Activated naive CD8-positive, alpha-beta T cell treated with anti-CD3 and anti-CD28 coated beads for 36 hours (primary cell): ENCODE measurements at regions not wholly inside any gene's neighbourhood (a gene's known extent, or its start where the extent isn't known, plus 50 kb on each side); places are given as distances from the start of the nearest gene placed in this dataset.
"Not testable (repeated sequence)": the region's sequence is repeated elsewhere in the genome, so short reads cannot be mapped to it uniquely, and the experiment has no call there.

Source experiments
- DNase-seq: peaks from one replicate; pipeline ENCODE4 v3.0.0; 2021
- H3K27ac Mint-ChIP-seq: one replicate; pipeline ENCODE4 v1.8.0; 2022; ENCODE audit warnings: mild to moderate bottlenecking, moderate library complexity, mixed read lengths
- H3K27me3 Mint-ChIP-seq: one replicate; pipeline ENCODE4 v1.8.0; 2022; ENCODE audit warnings: mild to moderate bottlenecking, mixed read lengths
- H3K36me3 Mint-ChIP-seq: one replicate; pipeline ENCODE4 v1.8.0; 2021; ENCODE audit warnings: mild to moderate bottlenecking, mixed read lengths
- H3K4me1 Mint-ChIP-seq: one replicate; pipeline ENCODE4 v1.8.0; 2021; ENCODE audit warnings: mixed read lengths
- H3K4me3 Mint-ChIP-seq: one replicate; pipeline ENCODE4 v1.8.0; 2022; ENCODE audit warnings: mild to moderate bottlenecking, moderate library complexity, mixed read lengths
- H3K9me3 Mint-ChIP-seq: one replicate; pipeline ENCODE4 v1.8.0; 2022; ENCODE audit warnings: mixed read lengths

DNA sequence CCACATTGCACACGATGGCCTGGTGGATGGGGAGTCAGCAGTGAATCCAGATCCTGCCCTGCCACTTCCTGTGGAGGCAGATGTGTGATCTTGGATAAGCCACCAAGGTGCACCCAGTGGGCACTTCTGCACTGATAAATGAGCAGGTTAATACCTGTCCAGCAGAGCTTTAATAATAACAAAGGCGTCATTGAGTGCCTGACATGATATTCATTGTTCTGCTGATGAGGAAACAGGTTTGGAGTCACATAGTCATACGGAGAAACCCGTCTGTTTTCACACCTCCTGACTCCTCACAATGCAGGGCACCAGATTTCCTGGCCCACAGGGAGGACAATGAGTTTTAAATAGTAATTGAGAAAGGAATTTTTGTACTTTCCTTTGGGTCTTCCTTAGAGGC lies 324.6 kb upstream of the CDH5 start:
- Mint-ChIP-seq H3K9me3 (peaks cover 2% of the 10 kb centered on the region), H3K27me3 (no peaks in the 10 kb centered on the region), H3K4me1 (no peaks in the 10 kb centered on the region), H3K27ac (no peak overlapping the region), H3K36me3 (no peaks in the 10 kb centered on the region), H3K4me3 (no peak overlapping the region)
- no peak for DNase-seq

DNA sequence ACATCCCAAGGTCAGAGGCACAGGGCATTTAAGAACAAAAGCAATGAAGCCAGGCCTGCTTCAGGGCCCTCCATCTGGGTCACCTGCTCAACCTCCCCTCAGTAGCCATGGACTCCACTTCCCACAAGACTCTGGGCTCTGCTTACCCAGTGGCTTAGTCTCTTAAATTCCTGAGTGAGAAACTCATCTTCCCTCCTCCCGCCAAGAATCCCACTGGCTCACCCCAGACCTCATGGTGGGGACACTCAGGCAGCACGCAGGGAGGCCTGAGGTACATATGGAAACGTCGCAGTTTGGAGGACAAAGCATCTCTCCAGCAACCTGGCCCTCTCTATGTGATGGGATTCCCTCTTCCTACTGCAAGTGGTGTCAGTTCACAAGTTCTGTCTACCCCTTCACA lies 326.7 kb upstream of the CDH5 start:
- DNase-seq = no peak
- Mint-ChIP-seq H3K4me3 (no peak overlapping the region), H3K9me3 (peaks cover 2% of the 10 kb centered on the region), H3K27me3 (no peaks in the 10 kb centered on the region), H3K27ac (no peak overlapping the region), H3K4me1 (no peaks in the 10 kb centered on the region), H3K36me3 (no peaks in the 10 kb centered on the region)

DNA sequence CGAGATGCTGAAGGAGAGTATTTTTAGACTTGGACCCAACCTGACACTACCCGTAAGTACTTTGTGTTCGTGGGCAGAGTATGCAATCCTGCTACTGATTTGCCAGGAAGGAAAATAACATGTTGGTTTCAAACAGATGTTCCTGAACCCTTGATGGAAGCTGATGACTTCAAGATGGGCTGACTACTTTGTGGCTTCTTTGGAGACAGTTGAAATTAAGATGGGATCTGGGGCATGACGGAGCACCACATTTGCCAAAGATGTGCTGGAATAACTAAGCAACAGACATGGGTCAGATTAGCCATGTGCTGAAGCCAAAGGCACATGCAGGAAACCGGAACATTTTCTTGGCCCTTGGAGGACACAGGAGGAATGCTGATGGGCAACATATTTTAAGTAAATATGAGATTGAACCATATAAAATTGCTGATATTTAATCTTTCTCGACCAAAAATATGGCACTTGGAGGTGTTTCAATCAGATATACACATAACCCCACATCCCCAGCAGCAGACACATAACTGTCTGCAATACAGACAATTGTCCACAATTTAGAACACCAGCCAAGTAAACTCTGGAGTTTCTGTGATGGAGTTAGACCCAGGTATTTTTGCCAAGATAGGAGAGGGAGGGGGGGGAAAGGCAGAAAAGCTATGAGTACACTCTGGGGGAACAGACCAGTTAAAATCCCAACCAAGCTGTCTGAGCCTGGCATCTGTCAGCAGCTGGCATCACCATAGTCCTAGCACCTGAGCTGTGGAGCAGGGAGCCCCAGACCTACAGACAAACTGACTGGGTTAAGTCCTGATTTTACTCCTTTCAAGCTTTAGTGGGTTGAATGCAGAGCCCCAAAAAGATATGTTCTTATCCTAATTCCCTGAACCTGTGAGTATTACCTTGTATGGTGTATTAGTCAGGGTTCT lies 329.4 kb upstream of the CDH5 start:
- peaks cover 2% of the 10 kb centered on the region for H3K9me3 Mint-ChIP-seq
- no peaks in the 10 kb centered on the region for H3K4me1 Mint-ChIP-seq
- no peaks in the 10 kb centered on the region for H3K36me3 Mint-ChIP-seq
- no peak overlapping the region for H3K4me3 Mint-ChIP-seq
- H3K27me3 Mint-ChIP-seq = no peaks in the 10 kb centered on the region
- DNase-seq = no peak
- no peak overlapping the region for H3K27ac Mint-ChIP-seq

DNA sequence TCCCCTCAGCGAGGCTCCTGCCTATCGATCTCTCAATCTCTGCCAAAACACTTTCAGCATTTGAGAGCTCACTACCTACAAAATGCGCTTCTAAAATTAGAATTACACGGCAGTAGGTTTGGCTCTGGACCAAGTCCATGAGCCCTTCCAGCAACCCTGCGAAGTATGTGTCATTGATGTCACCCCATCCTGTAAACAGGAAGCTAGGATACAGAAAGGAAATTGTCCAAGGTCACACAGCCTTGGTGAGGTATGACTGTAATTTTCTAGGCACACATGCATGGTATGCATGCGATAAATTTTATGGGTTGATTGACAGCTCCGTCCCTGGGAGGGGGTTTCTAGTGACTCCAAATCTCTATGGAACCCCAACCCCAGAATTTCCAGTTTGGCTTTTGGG lies 330.3 kb upstream of the CDH5 start:
- H3K36me3 Mint-ChIP-seq = no peaks in the 10 kb centered on the region
- no peak overlapping the region for H3K4me3 Mint-ChIP-seq
- peaks cover 2% of the 10 kb centered on the region for H3K9me3 Mint-ChIP-seq
- H3K27me3 Mint-ChIP-seq = no peaks in the 10 kb centered on the region
- H3K4me1 Mint-ChIP-seq = no peaks in the 10 kb centered on the region
- no peak overlapping the region for H3K27ac Mint-ChIP-seq
- DNase-seq = no peak

DNA sequence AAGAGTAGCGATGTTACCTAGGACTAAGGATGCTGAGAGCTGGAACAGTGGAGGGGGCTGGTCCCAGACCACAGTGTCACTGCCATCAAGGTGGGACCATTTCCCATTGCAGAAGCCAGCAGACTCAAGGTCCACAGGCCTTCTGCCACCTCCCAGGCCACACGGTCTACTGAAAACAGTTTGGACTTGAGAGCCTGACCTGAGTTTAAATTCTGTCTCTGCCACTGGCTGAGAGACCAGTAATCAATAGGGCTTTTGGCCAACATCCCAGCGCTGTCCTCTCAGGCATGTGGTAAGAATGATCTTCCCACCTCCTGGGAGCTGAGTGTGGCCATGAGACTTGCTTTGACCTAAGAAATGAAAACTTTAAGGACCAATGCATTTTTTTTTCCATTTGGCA lies 331.4 kb upstream of the CDH5 start:
- H3K36me3 Mint-ChIP-seq = no peaks in the 10 kb centered on the region
- H3K4me3 Mint-ChIP-seq = no peak overlapping the region
- DNase-seq = no peak
- peaks cover 2% of the 10 kb centered on the region for H3K9me3 Mint-ChIP-seq
- no peak overlapping the region for H3K27ac Mint-ChIP-seq
- no peaks in the 10 kb centered on the region for H3K4me1 Mint-ChIP-seq
- H3K27me3 Mint-ChIP-seq = no peaks in the 10 kb centered on the region

DNA sequence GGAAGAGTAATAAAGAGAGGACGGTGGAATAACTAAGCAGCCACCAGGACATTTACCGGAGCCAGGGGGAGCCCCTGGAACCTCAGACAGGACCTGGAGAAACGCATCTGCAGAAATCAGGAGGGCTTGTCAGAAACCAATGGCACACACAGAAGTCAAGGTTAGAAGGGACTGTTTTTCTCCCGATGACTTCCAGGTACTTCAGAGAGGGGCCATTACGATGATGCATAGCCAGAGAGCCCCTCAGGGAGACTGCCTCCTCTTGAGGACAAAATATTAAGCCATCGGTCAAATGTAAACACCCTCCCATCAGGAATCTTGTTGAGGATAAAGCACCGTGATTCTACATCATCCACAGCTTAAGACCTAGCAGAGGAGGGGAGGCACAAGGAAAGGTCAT lies 333.6 kb upstream of the CDH5 start:
- no peaks in the 10 kb centered on the region for H3K27me3 Mint-ChIP-seq
- no peak overlapping the region for H3K27ac Mint-ChIP-seq
- no peak overlapping the region for H3K4me3 Mint-ChIP-seq
- no peaks in the 10 kb centered on the region for H3K4me1 Mint-ChIP-seq
- H3K36me3 Mint-ChIP-seq = no peaks in the 10 kb centered on the region
- no peaks in the 10 kb centered on the region for H3K9me3 Mint-ChIP-seq
- no peak for DNase-seq

DNA sequence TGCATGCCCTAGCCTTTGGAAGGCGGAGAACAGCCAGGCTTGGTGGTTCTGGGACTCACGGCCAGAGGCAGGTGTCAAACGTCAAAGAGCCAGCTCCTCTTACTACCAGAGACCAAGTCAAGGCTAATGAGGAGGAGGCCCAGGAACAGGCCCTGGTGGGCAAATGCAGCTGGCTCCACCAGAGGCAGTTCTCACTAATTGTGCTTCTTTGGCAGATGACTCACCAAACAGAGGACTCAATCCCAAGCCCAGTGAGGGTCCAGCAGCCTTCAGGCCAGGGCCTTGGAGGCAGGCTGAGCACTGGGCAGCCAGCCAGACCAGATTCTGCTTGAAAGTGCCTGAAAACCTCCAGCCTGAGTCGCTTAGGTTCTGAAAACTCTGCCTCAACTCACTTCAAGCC lies 336.5 kb upstream of the CDH5 start:
- no peaks in the 10 kb centered on the region for H3K27me3 Mint-ChIP-seq
- H3K4me3 Mint-ChIP-seq = no peak overlapping the region
- H3K4me1 Mint-ChIP-seq = no peaks in the 10 kb centered on the region
- no peak overlapping the region for H3K27ac Mint-ChIP-seq
- H3K9me3 Mint-ChIP-seq = peaks cover under 1% of the 10 kb centered on the region
- DNase-seq = no peak
- H3K36me3 Mint-ChIP-seq = no peaks in the 10 kb centered on the region

DNA sequence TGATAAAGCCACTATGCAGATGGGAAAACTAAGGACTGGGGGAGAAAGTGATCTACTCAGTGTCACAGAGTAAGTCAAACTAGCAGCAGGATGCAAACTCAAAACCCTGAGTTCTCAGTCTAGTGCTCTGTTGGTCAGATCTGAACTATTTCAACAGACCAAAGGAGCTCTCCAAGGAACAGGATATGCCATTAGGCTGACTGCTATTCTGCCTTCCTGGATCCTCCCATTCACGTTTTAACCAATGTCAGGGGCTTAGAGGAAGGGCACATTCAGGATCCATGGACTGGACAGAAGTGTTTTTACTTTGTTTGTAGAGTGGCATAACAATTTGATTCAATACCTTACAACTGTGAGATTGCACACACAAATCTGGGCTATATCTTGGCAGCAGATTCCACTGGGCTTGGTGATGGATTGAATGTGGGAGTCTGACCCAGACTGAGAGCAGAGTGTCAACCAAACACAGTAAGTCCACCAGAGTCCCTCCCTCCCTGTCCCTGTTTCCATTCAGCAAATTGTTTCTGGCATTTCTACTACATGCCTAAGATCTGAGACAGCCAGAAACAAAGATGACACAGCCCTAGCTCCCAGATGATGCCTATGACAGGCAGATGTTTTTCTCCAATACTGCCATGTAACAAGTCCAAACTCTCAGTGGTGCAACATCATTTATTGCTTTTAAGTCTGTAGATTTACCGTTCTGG lies 337.8 kb upstream of the CDH5 start:
- H3K36me3 Mint-ChIP-seq = no peaks in the 10 kb centered on the region
- H3K4me1 Mint-ChIP-seq = no peaks in the 10 kb centered on the region
- no peak overlapping the region for H3K4me3 Mint-ChIP-seq
- DNase-seq = no peak
- no peak overlapping the region for H3K27ac Mint-ChIP-seq
- peaks cover 8% of the 10 kb centered on the region for H3K9me3 Mint-ChIP-seq
- H3K27me3 Mint-ChIP-seq = no peaks in the 10 kb centered on the region

DNA sequence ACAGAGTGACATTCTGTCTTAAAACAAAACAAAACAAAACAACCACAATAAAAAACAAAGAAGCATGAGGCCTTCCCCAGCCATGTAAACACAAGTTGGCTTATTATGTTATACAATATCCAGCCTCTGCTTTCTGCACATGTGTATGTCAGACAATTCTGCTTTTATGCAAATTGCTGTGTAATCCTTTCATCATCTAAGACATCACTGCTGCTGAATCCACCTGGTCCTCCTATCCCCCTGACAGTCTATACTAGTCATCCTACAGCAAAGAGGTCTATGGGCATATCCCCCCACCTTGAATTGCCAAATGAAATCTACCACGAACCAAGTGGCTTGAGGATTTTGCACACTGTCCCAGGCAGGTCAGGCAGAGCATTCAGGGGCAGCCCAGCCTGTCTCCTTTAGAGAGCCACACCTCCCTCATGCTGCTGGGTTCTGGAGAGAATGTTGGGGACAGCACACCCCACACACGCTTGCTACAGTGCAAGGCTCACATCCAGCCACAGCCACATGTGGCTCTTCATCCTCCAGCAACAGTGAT lies 339.6 kb upstream of the CDH5 start:
- no peaks in the 10 kb centered on the region for H3K27me3 Mint-ChIP-seq
- H3K27ac Mint-ChIP-seq = no peak overlapping the region
- no peaks in the 10 kb centered on the region for H3K36me3 Mint-ChIP-seq
- H3K4me1 Mint-ChIP-seq = no peaks in the 10 kb centered on the region
- no peak overlapping the region for H3K4me3 Mint-ChIP-seq
- DNase-seq = no peak
- H3K9me3 Mint-ChIP-seq = peaks cover 8% of the 10 kb centered on the region

DNA sequence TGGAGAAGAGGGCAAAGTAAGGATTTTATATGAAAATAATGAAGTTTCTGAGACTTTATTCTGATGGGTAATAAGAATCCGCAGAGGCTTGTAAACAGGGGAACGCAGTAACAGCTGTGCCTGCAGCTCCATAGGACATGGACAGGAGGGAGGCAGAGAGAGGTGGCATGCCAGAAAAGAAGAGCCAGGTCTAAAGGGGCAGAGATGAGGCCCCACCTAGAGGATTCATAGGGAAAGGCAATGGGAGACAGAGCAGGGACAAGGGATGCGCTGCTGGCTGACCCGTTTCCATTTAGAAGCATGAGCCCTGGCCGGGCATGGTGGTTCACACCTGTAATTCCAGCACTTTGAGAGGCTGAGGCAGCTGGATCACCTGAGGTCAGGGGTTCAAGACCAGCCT lies 340.3 kb upstream of the CDH5 start:
- Mint-ChIP-seq H3K4me3 (no peak overlapping the region), H3K9me3 (peaks cover 8% of the 10 kb centered on the region), H3K27me3 (no peaks in the 10 kb centered on the region), H3K4me1 (no peaks in the 10 kb centered on the region), H3K27ac (no peak overlapping the region), H3K36me3 (no peaks in the 10 kb centered on the region)
- no peak for DNase-seq

DNA sequence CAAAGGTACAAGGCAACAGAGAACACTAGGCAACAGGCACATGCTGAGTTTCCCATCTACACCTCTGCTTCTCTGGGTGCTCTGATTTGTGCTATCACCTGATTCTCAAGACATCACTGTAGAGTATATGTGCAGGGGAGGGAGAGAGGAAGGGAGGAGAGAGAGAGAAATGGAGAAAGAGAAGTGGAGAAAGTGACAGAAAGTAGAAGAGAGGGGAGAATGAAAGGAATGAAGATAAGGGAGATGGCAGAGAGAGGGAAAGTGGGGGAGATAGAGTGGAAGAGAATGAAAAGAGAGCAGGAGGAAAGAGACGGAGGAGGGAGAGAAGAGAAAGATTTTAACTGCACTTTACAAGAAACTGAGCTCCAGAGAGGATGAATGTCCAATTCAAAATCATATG lies 340.7 kb upstream of the CDH5 start:
- H3K9me3 Mint-ChIP-seq = peaks cover 8% of the 10 kb centered on the region
- no peaks in the 10 kb centered on the region for H3K36me3 Mint-ChIP-seq
- no peaks in the 10 kb centered on the region for H3K27me3 Mint-ChIP-seq
- H3K27ac Mint-ChIP-seq = no peak overlapping the region
- H3K4me1 Mint-ChIP-seq = no peaks in the 10 kb centered on the region
- no peak for DNase-seq
- H3K4me3 Mint-ChIP-seq = no peak overlapping the region

DNA sequence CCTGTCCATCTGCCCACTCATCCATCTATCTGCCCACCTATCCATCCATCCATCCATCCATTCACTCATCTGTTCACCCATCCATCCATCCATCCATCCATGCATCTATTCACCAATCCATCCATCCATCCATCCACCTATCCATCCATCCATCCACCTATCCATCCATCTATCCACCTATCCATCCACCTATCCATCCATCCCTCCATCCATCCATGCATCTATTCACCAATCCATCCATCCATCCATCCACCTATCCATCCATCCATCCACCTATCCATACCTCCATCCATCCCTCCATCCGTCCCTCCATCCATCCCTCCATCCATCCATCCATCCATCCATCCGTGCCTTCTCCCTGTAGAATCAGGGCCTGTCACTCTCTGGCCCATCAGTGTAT lies 341.9 kb upstream of the CDH5 start:
- not testable (repeated sequence) for H3K4me1 Mint-ChIP-seq, H3K9me3 Mint-ChIP-seq, H3K4me3 Mint-ChIP-seq, DNase-seq, H3K27me3 Mint-ChIP-seq, H3K36me3 Mint-ChIP-seq, H3K27ac Mint-ChIP-seq

DNA sequence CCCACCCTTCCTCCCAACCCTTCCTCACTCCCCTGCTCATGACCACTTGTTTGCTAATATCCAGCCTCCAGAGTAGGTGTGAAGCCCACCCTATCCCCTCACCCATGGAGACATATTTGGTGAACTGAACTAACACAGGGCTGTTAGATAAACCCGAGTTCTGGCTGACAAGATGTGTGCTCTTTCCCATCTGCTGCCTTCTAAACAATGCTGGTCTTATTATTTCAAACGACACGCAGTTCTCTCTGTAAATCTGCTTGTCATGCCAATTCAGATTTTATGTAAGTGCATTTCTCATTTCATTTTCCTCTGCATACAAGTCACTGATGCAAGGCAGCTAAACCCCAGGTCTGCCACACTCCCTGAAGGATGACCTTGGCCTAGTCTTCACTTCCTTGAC lies 343.0 kb upstream of the CDH5 start:
- Mint-ChIP-seq H3K36me3 (no peaks in the 10 kb centered on the region), H3K27ac (no peak overlapping the region), H3K27me3 (no peaks in the 10 kb centered on the region), H3K4me3 (no peak overlapping the region), H3K9me3 (peaks cover 8% of the 10 kb centered on the region), H3K4me1 (no peaks in the 10 kb centered on the region)
- DNase-seq = no peak

DNA sequence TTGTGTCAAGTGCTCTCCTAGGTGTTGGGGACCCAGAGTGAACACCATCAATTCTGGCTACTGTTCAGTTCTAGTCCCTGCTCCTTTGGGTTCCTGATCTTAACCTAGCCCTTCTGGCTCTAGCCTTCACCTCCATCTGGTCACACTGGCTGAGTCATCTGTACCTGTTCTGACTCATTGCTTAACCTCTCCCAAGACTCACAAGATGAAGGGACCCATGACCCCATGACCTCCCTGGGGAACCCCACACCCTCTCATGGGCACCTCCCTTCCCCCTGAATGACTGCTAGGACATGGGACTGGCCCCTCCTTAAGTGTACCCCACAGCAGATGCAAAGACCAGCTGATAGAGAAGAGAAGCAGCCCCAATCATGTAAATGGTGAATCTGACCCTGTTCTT lies 345.8 kb upstream of the CDH5 start:
- no peaks in the 10 kb centered on the region for H3K36me3 Mint-ChIP-seq
- H3K4me3 Mint-ChIP-seq = no peak overlapping the region
- H3K27me3 Mint-ChIP-seq = no peaks in the 10 kb centered on the region
- H3K27ac Mint-ChIP-seq = no peak overlapping the region
- no peaks in the 10 kb centered on the region for H3K4me1 Mint-ChIP-seq
- no peak for DNase-seq
- peaks cover 8% of the 10 kb centered on the region for H3K9me3 Mint-ChIP-seq

DNA sequence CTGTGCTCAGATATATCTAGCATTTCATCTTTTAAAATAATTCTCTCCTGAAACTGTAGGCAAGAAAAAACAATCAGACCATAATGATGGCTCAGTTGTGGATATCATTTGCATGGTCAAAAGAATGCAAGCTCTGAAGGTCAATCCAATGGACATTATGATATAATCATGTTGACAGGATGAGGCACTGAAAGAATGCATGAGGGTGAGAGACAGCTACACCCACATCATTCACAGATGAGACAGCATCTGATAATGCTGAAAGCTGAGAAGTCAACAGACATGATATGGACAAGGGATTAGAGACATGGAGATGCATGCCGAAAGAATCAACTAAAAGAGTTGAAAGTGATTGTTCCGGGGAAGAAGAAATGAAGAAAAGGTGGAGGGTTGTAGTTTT lies 346.4 kb upstream of the CDH5 start:
- Mint-ChIP-seq H3K36me3 (no peaks in the 10 kb centered on the region), H3K27ac (no peak overlapping the region), H3K4me1 (no peaks in the 10 kb centered on the region), H3K9me3 (peaks cover 7% of the 10 kb centered on the region), H3K4me3 (no peak overlapping the region), H3K27me3 (no peaks in the 10 kb centered on the region)
- DNase-seq = no peak

DNA sequence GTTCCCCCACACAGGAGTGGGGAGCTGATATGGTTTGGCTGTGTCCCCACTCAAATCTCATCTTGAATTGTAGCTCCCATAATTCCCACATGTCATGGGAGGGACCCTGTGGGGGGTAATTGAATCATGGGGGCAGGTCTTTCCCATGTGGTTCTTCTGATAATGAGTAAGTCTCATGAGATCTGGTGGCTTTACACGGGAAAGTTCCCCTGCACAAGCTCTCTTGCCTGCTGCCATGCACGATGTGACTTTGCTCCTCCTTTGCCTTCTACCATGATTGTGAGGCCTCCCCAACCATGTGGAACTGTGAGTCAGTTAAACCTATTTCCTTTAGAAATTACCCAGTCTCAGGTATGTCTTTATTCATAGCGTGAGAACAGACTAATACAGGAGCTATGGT lies 347.0 kb upstream of the CDH5 start:
- not testable (repeated sequence) for H3K36me3 Mint-ChIP-seq, H3K9me3 Mint-ChIP-seq, H3K4me1 Mint-ChIP-seq, DNase-seq, H3K27me3 Mint-ChIP-seq, H3K4me3 Mint-ChIP-seq, H3K27ac Mint-ChIP-seq
